H9 (cell line): ENCODE measurements at regions not wholly inside any gene's neighbourhood (a gene's known extent, or its start where the extent isn't known, plus 50 kb on each side); places are given as distances from the start of the nearest gene placed in this dataset.

Source experiments
- DNase-seq: peaks from one replicate; pipeline ENCODE4 v3.0.0-alpha.2; 2017
- H2AFZ ChIP-seq: one replicate; pipeline ENCODE4 v1.6.1; 2013; ENCODE audit warnings: mild to moderate bottlenecking, low read length, control low read depth, moderate library complexity
- H2AK5ac ChIP-seq: 2 replicates; pipeline ENCODE4 v1.6.1; 2013; ENCODE audit warnings: low read length, control low read depth, mixed read lengths; ENCODE audit not compliant: insufficient read length
- H2BK120ac ChIP-seq: one replicate; pipeline ENCODE4 v1.6.1; 2013; ENCODE audit warnings: low read depth, mild to moderate bottlenecking, low read length, control low read depth, inconsistent platforms; ENCODE audit not compliant: poor library complexity, severe bottlenecking
- H2BK12ac ChIP-seq: 2 replicates; pipeline ENCODE4 v1.6.1; 2013; ENCODE audit warnings: low read length, control low read depth, mixed read lengths, low read depth; ENCODE audit not compliant: insufficient read length
- H2BK15ac ChIP-seq: 2 replicates; pipeline ENCODE4 v1.6.1; 2013; ENCODE audit warnings: low read depth, low read length, control low read depth
- H2BK20ac ChIP-seq: one replicate; pipeline ENCODE4 v1.6.1; 2013; ENCODE audit warnings: low read depth, mild to moderate bottlenecking, low read length, control low read depth, inconsistent platforms; ENCODE audit not compliant: poor library complexity, severe bottlenecking
- H2BK5ac ChIP-seq: 2 replicates; pipeline ENCODE4 v1.6.1; 2013; ENCODE audit warnings: low read length, control low read depth, mixed read lengths; ENCODE audit not compliant: insufficient read length
- H3K14ac ChIP-seq: 2 replicates; pipeline ENCODE4 v1.6.1; 2013; ENCODE audit warnings: low read length, control low read depth; ENCODE audit not compliant: insufficient read depth
- H3K18ac ChIP-seq: 2 replicates; pipeline ENCODE4 v1.6.1; 2013; ENCODE audit warnings: low read depth, mild to moderate bottlenecking, mixed read lengths, low read length, control low read depth; ENCODE audit not compliant: insufficient read length
- H3K23ac ChIP-seq: 2 replicates; pipeline ENCODE4 v1.6.1; 2013; ENCODE audit warnings: low read length, control low read depth, mixed read lengths, low read depth; ENCODE audit not compliant: insufficient read length
- H3K23me2 ChIP-seq: 2 replicates; pipeline ENCODE4 v1.6.1; 2013; ENCODE audit warnings: low read depth, mild to moderate bottlenecking, mixed read lengths, low read length, control low read depth; ENCODE audit not compliant: insufficient read length, poor library complexity, severe bottlenecking
- H3K27ac ChIP-seq: 2 replicates; pipeline ENCODE4 v1.5.1; 2013; ENCODE audit warnings: low read length, control low read depth, mixed read lengths, low read depth; ENCODE audit not compliant: insufficient read length
- H3K27me3 ChIP-seq: 2 replicates; pipeline ENCODE4 v1.6.1; 2013; ENCODE audit warnings: low read length, control low read depth, inconsistent platforms; ENCODE audit not compliant: insufficient read depth
- H3K4ac ChIP-seq: 2 replicates; pipeline ENCODE4 v1.6.1; 2013; ENCODE audit warnings: low read depth, mild to moderate bottlenecking, control low read depth, inconsistent platforms, low read length, moderate library complexity
- H3K4me1 ChIP-seq: 2 replicates; pipeline ENCODE4 v1.6.1; 2013; ENCODE audit warnings: low read length, control low read depth, inconsistent platforms; ENCODE audit not compliant: insufficient read depth
- H3K4me2 ChIP-seq: 2 replicates; pipeline ENCODE4 v1.6.1; 2013; ENCODE audit warnings: low read length, control low read depth, mixed read lengths; ENCODE audit not compliant: insufficient read length, insufficient read depth
- H3K56ac ChIP-seq: 2 replicates; pipeline ENCODE4 v1.6.1; 2013; ENCODE audit warnings: low read depth, mild to moderate bottlenecking, mixed read lengths, low read length, control low read depth; ENCODE audit not compliant: insufficient read length
- H3K79me1 ChIP-seq: 2 replicates; pipeline ENCODE4 v1.6.1; 2013; ENCODE audit warnings: low read depth, mild to moderate bottlenecking, moderate library complexity, low read length, control low read depth, inconsistent platforms; ENCODE audit not compliant: insufficient read depth, poor library complexity, severe bottlenecking
- H3K79me2 ChIP-seq: 2 replicates; pipeline ENCODE4 v1.6.1; 2013; ENCODE audit warnings: low read length, control low read depth, inconsistent platforms; ENCODE audit not compliant: insufficient read depth
- H3K9ac ChIP-seq: 2 replicates; pipeline ENCODE4 v1.6.1; 2013; ENCODE audit warnings: low read length, control low read depth, mixed read lengths; ENCODE audit not compliant: insufficient read length; ENCODE audit errors: extremely low read depth
- H3K9me3 ChIP-seq: one replicate; pipeline ENCODE4 v1.6.1; 2013; ENCODE audit warnings: low read depth, low read length, inconsistent platforms; ENCODE audit not compliant: control insufficient read depth
- H3T11ph ChIP-seq: one replicate; pipeline ENCODE4 v1.6.1; 2013; ENCODE audit warnings: mild to moderate bottlenecking, low read length, control low read depth, inconsistent platforms
- H4K20me1 ChIP-seq: one replicate; pipeline ENCODE4 v1.6.1; 2013; ENCODE audit not compliant: control insufficient read depth, insufficient read length, insufficient read depth
- H4K5ac ChIP-seq: 2 replicates; pipeline ENCODE4 v1.6.1; 2013; ENCODE audit warnings: low read depth, mild to moderate bottlenecking, mixed read lengths, low read length, control low read depth; ENCODE audit not compliant: insufficient read length
- H4K8ac ChIP-seq: replicated peaks from 2 replicates; pipeline ENCODE4 v1.6.1; 2013; ENCODE audit warnings: low read length, control low read depth, mixed read lengths, low read depth; ENCODE audit not compliant: insufficient read length
- H4K91ac ChIP-seq: 2 replicates; pipeline ENCODE4 v1.6.1; 2013; ENCODE audit warnings: low read depth, mild to moderate bottlenecking, moderate library complexity, mixed read lengths, low read length, control low read depth; ENCODE audit not compliant: insufficient read length
- H3K27ac Mint-ChIP-seq, 3 experiments: 2 replicates in 2 of 3; 3 replicates in 1 of 3; pipeline ENCODE4 v1.8.0; 2020 to 2021; ENCODE audit warnings: mixed read lengths in 3 of 3, mild to moderate bottlenecking in 1 of 3, moderate library complexity in 1 of 3
- H3K27me3 Mint-ChIP-seq: 2 replicates; pipeline ENCODE4 v1.8.0; 2021; ENCODE audit warnings: low read depth, mild to moderate bottlenecking, moderate library complexity, mixed read lengths
- H3K36me3 Mint-ChIP-seq, 3 experiments: 2 replicates in 2 of 3; 3 replicates in 1 of 3; pipeline ENCODE4 v1.8.0; 2020 to 2021; ENCODE audit warnings: low read depth in 3 of 3, mixed read lengths in 3 of 3; ENCODE audit not compliant: insufficient read depth in 1 of 3
- H3K4me1 Mint-ChIP-seq, 2 experiments: 2 replicates each; pipeline ENCODE4 v1.8.0; 2020; ENCODE audit warnings: mixed read lengths in 2 of 2
- H3K4me3 Mint-ChIP-seq, 2 experiments: 2 replicates in 1 of 2; 3 replicates in 1 of 2; pipeline ENCODE4 v1.8.0; 2020 to 2021; ENCODE audit warnings: mild to moderate bottlenecking in 2 of 2, mixed read lengths in 2 of 2, moderate library complexity in 1 of 2
- H3K9me3 Mint-ChIP-seq, 2 experiments: 2 replicates in 1 of 2; 3 replicates in 1 of 2; pipeline ENCODE4 v1.8.0; 2020; ENCODE audit warnings: mild to moderate bottlenecking in 2 of 2, mixed read lengths in 2 of 2, moderate library complexity in 1 of 2
- TF ChIP-seq, protein P1 (sequence below): fragments of 200-600 bp; sonication (generic); conservative IDR thresholded peaks from 3 replicates; pipeline ENCODE4 v1.8.0; 2021; ENCODE audit warnings: antibody characterized with exemption, mild to moderate bottlenecking

DNA sequence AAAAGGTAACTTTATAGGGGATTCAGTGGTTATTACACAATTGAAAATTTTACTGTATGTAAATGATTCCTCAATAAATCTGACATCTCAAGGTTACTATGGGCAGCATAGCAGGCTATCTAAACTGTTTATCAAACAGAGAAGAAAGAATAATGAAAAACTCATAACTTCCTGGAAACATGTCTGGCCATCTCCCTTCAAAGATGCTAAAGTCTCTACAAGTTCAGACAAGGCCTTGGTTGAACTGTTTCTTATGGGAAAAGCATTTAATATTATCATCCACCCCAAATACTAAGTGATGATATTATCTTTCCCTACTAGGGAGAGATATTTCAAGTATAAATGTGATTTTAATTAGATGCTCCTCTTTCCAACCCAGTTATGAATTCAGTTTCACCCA is 114.9 kb downstream of the ARRDC4 start:
- Histone ChIP-seq H4K8ac (no peak overlapping the region), H2AK5ac (no peak overlapping the region), H2BK120ac (no peak overlapping the region), H3K9ac (no peak overlapping the region), H3K79me2 (no peaks in the 10 kb centered on the region), H4K91ac (no peak overlapping the region), H3K56ac (no peak overlapping the region), H3K79me1 (no peaks in the 10 kb centered on the region), H3K9me3 (no peaks in the 10 kb centered on the region), H2BK20ac (no peak overlapping the region), H3K4me2 (no peak overlapping the region), H3K14ac (no peak overlapping the region), H3K4ac (no peak overlapping the region), H2BK15ac (no peak overlapping the region), H2BK12ac (no peak overlapping the region), H4K5ac (no peak overlapping the region), H3K23ac (no peak overlapping the region), H3K27ac (no peak overlapping the region), H4K20me1 (no peaks in the 10 kb centered on the region), H2AFZ (no peak overlapping the region), H2BK5ac (no peak overlapping the region), H3K18ac (no peak overlapping the region), H3K23me2 (no peaks in the 10 kb centered on the region), H3K4me1 (no peaks in the 10 kb centered on the region), H3T11ph (no peak overlapping the region), H3K27me3 (no peaks in the 10 kb centered on the region)
- DNase-seq = no peak
- H3K4me3 Mint-ChIP-seq = no peak overlapping the region
- H3K9me3 Mint-ChIP-seq = no peaks in the 10 kb centered on the region; a peak in 1 of 5 replicates
- H3K36me3 Mint-ChIP-seq = peaks cover 0 to 4% (median 0%) of the 10 kb centered on the region in 3 experiments; a peak in 1 of 7 replicates
- peaks cover 0 to 5% of the 10 kb centered on the region in 2 experiments; a peak in 1 of 4 replicates for H3K4me1 Mint-ChIP-seq
- TF ChIP-seq, protein P1, sequence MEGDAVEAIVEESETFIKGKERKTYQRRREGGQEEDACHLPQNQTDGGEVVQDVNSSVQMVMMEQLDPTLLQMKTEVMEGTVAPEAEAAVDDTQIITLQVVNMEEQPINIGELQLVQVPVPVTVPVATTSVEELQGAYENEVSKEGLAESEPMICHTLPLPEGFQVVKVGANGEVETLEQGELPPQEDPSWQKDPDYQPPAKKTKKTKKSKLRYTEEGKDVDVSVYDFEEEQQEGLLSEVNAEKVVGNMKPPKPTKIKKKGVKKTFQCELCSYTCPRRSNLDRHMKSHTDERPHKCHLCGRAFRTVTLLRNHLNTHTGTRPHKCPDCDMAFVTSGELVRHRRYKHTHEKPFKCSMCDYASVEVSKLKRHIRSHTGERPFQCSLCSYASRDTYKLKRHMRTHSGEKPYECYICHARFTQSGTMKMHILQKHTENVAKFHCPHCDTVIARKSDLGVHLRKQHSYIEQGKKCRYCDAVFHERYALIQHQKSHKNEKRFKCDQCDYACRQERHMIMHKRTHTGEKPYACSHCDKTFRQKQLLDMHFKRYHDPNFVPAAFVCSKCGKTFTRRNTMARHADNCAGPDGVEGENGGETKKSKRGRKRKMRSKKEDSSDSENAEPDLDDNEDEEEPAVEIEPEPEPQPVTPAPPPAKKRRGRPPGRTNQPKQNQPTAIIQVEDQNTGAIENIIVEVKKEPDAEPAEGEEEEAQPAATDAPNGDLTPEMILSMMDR = no peak
- H3K27me3 Mint-ChIP-seq = no peaks in the 10 kb centered on the region
- no peak overlapping the region for H3K27ac Mint-ChIP-seq
